Pons (tissue), 1 donor: ENCODE measurements at regions not wholly inside any gene's neighbourhood (a gene's known extent, or its start where the extent isn't known, plus 50 kb on each side); places are given as distances from the start of the nearest gene placed in this dataset.
A peak's percentile ranks its signal among the peaks of the same experiment; 100 is the strongest.

Source experiments
- DNase-seq: peaks from one replicate; pipeline ENCODE4 v3.0.0-alpha.2; 2016; ENCODE audit warnings: low spot score

DNA sequence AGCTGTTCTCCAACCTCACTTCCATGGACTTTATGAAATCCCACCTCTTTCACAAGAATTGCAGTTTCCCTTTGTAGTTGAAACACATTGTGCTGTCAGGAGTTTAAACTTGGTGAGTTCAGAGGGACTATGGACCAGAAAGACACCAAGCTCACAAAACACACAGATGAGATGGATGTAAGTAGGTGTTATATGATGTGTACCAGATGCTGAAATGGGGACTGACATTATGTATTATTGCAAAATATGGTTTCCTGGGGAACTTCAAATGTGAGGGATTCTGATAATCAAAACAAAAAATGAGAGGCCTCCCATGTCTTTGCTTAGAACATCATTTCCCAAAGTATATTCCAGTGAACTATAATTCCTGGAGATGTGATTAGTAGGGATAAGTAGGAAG is 401.1 kb upstream of the ARID1B start:
- DNase-seq: no peak

DNA sequence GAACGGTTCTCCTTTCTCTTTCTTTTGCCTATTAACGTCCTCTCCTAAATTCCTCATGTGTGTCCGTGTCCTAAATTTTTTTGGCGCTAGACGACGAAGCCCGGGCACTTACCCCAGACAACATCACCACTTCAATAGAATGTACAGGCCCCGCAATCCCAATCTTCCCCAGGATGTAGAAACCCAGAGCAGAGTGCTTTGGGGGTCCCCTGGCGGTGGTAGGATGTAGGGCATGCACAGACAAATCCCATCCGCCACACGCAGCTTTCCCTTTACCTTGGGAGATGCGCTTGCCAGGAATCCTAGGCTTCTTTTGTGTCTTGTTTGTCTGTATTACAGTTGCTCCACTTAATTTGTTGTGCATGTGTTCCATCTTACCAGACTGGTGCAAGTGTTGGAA is 417.3 kb upstream of the ARID1B start:
- no peak for DNase-seq

DNA sequence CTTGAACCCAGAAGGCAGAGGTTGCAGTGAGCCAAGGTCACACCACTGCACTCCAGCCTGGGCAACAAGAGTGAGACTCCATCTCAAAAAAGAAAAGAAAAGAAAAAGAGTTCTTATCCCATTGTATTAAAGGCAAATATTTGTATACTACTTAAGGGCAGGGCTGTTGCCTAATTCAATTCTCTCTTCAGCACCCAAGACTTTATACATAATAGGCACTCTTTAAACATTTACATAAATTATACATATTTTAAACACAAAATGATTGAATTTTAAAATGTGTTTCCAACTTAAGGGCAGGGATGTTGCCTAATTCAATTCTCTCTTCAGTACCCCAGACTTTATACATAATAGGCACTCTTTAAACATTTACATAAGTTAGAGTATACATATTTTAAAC is 424.3 kb upstream of the ARID1B start:
- DNase-seq: no peak

DNA sequence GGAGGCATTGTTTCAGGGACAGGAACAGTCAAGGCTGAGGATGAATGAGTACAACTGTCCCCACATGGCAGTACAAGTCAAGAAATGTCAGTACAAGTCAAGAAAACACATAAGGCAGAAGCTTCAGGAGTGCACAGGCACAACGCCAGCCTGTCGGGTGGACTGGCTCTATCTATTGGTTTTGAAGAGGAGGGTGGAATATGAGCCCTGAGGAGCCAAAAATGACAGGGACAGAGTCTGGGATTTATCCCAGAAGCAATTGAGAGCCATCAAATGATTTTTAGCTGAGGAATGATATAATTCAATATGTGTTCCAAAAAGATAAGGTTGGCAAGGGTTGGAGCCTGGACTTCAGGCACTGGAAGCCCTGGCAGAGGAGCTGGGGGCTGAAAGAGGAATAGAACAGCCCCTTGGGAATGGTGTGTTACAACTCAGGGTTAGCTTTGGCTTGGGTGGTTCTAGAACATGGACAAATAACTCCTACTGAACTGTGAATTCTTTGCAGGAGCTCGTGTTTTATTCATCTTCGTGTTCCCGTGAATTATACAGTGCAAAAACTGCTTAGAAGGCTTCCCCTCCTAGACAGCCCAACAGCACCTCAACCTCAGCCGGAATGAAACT is 425.7 kb upstream of the ARID1B start:
- DNase-seq: no peak

DNA sequence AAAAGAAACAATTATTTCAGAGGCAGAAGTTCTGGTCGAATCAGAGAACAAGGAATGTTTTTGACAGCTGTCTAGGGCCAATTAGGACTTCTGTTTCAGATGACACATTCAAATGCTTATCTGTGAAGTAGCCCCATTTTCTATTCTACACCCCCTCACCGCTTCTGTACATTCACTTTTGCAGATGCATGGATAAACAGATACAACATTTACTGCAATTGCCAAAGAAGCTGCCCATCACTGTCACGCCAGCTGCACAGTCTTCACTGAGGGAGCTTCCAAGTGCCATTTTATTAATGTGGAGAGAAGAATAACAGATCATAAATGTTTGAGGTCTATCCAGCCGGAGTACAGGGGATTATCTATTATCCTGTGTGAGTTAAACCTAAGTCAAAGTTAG is 426.8 kb upstream of the ARID1B start:
- DNase-seq: no peak

DNA sequence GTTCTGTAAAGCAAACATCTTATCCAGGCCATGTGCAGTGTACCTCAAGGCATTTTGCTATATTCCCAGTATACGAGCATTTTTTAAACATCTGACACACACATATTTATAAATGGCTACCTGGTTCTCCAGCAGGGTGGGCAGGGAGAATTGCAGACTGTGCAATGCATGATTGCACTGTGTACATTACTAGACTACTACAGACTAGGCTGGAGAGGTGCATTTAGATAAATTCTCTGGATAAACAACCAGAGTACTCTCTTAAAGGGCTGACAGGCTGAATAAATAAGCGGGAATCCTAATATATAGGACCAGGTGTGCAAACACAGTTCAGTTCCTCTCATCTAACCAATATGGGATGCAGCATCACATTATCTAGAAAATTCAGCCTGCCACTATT is 428.3 kb upstream of the ARID1B start:
- no peak for DNase-seq

DNA sequence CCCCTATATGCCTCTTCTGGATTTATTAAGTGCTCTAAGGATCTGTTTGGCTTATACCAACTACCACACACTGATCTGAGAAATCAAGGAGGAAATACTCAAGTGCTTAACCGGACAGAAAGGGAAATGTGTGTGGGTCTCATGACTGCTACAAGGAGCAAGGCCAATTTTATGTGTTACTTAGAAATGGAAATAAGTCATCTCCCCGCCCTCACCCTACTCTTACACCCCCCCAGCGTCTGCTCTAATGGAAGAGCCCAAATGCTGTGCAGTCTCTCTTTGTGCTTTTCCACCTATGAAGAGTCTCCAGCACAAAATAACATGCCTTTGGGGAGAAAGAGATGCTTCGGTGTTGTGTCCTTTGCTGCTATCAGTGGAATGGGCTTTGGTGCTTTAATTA is 428.8 kb upstream of the ARID1B start:
- no peak for DNase-seq

DNA sequence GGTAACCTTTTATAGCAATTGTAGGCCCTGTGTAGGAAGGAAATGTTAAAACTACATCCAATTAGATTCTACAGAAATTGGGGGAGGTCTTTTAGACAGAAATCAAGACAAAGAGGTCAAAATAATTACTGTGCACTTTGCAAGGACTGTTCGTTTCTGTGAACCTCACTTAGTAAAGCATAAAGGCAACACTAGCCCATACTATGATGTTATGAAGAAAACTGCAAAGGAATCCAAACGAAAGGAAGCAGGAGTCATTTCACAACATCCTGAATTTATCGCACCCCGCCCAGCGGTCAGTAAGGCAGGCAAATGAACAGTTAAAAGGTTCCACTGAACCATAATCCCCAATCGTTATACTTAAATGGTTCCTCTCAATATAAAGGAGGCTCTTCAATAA is 429.5 kb upstream of the ARID1B start:
- no peak for DNase-seq

DNA sequence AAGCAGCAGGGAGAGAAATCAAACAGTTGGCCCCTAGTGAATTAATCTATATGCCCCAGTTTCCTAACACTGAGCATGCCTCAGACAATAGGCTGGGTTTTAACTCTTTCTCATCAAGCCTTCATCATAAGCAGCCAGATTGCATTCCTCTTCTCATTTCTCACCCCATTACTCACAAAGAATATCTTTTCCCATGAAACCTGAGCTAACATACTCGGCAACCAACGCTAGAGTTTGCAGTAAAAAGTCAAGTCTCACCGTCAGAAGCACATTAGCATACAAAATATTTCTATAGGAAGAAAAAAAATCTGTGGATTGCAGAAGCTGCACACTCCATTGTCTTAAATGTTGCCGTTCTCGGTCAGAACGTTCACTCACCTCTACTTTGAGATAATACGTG is 429.9 kb upstream of the ARID1B start:
- DNase-seq: no peak

DNA sequence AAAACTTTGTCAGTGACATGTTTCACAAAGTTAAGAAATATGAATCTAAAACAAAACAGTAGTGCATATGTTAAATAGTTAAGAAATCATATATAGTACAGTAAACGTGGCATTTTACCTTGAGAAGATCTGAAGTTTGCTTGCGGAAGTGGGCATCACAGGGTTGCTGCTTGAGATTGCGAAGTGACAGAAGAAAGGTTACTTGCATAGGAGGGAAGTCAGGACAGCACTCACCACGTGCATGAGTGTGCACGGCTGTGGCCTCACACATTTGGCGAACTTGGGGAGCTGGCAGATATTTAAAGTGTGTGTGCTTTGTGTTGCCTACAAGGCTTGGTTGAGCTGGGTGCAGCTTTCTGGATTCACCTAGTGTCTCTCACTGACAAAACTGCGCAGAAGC is 431.5 kb upstream of the ARID1B start:
- no peak for DNase-seq

DNA sequence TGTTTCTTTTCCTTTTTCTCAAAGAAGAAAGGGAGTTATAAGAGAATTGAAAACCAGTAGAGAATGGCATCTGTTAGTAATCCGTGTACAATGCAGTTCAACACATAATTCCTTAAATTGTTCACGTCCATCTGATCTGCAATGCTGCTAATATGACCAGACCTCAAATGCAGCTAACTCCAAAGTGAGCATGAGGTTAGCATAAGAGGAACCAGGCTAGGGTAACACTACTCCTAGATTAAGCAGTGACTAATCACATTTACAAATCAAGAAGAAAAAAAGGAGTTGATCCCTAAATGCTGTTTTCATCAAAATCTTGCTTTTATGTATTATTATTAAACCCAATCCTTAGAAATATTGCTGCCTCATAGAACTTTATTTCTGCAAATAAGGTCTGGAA is 432.7 kb upstream of the ARID1B start:
- DNase-seq: no peak

DNA sequence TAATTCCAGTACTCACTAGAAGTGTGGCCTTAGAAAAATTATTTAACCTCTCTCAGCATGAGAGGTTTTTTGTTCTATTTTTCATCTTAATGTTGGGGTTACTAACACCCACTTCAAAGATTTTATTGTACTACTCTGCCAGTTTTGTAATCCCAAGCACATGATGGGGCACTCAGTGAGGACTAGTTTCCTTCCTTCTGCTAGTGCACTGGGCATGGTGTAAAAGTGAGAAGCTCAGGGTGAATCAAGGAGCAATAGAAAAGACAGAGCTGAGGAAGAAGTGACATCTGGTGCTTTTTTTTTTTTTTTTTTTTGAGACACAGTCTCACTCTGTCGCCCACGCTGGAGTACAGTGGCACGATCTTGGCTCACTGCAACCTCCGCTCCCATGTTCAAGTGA is 439.4 kb upstream of the ARID1B start:
- no peak for DNase-seq

DNA sequence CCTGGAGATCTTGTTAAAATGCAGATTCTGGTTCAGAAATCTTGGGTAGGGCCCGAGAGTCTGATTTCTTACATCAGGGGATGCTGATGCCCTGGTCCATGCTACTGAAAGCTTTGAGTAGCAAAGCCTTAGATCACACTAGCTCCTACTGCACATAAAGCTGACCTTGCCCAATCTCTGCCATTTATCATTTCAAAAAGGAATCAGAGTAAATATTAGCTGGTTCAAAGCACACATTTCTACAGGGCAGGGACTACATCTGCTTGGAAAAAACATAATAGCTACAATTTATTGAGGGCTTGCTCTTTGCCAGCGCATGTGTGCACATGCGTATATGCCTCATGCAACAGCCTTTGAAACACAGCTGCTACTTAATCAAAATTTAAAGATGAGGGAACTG is 440.4 kb upstream of the ARID1B start:
- no peak for DNase-seq

DNA sequence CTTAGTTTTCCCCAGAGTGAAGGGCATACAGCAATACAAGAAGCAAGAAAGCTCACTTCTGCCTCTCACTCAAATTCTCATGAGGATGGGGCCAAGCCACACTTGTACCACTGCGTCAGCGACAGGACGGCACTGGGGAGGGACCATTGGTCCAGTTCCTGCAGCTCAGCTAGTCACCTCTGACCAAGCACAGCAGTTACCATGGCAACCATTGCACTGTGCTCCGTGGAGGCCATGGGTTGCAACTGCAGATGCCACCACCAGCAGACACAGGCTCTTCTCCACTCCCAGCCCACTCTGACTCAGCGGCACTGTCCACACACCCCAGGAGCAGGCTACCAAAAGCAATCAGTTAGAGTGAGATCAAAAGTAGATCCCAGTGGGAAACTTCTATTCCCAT is 441.1 kb upstream of the ARID1B start:
- no peak for DNase-seq

DNA sequence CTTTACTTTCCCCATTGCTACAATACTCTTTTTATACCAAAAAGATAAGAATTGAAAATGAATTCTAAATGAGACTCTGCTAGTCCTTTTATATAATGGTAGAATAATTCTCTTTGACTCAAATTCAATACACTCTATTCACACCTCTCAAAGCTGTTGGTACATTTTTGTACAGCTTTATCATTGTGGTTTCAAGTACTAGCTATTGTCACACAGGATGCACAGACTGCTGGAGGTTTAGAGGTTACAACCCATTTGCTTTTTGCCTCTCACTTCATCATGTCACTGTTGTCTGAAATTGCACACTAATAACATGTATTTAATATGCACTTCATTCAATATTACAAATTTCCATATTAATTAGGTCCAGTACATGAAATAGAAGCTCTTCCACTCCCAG is 442.2 kb upstream of the ARID1B start:
- DNase-seq: no peak

DNA sequence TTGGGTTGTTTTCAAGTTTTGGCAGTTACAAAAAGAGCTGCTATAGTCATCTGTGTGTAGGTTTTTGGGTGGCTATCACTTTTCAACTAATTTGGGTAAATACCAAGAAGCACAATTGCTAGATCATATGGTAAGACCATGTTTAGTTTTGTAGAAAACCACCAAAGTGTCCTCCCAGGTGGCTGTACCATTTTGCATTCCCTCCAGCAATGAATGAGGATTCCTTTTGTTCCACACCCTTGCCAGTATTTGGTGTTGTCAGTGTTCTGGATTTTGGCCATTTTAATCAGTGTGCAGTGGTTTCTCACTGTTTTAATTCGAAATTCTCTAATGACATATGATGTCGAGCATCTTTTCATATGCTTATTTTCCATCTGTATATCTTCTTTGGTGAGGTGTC is 457.5 kb upstream of the ARID1B start:
- no peak for DNase-seq

DNA sequence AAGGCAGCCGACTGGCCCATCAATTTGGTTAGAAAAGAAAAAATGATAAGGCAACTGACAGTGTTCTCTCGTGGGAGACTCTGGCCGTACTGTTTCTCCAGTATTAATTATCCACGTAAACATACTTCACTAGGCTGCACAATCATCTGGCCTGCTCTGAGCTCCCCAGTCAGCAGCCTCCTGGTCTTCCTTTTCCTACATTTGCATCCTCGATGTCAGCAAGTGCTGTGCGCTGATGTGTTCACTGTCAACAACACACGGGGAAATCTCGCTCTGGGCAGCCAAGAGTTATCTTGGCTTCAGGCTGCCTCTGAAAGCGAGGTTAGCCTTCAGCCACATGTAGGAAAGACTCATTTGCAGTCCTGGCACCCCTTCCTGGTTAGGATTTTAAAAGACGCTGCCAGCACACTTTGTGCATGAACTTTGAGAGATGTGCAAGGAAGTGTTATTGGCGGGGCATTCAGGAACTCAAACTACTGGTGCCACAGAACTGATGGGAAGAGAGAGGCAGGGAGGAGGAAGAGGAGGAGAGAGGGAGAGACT is 460.5 kb upstream of the ARID1B start:
- DNase-seq: no peak

DNA sequence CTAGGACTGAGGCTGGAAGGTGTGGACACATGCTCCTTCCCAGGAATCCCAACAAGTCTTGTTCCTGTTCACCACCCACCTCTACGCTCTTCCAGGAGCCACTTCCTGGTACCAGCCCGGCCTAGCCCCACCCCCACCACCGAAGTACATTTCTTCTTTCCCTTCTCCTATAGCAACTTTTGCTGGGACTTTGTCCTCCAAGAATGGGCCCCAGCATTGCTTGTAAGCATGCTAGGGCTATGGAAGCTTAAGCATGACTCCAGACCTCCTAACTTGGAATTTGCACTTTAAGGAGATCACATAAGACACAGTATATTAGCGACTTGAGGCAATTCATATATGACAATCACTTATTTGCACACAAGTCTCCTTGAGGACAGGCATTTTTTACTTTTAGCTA is 462.0 kb upstream of the ARID1B start:
- no peak for DNase-seq

DNA sequence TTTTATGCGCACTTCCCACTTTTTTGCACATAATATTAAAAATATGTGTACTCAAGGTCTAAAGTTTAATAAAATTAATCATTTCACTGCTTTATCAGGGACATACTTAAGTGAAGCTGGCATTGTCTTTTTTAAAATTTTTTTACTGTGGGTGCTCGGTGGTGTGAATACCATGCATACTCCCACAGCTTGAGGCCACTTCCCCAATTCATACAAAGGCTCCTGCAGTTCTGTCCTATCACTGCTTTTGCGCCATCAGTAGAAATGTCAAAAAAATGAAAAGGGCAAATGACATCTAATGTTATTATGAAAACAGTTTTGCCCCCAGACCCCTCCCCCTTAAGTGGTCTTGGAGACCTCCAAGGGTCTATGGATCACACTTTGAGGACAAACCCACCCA is 464.1 kb upstream of the ARID1B start:
- DNase-seq: no peak

DNA sequence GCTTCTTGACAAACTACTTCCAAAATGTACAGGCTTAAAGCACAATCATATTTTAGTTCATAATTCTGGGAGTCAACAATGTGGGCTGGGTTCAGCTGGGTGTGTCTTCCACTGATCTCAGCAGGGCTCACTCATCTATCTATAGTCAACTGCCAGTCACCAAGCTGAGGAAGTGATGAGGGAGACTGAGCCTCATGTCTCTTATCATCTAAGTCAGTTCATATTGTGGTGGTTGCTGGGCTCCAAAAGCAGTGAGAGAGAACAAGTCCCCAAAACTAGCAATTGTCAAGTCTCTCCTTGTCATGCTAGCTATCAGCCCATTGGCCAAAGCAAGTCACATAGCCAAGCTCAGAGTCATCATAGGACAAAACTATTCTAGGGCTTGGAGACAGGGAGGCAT is 465.9 kb upstream of the ARID1B start:
- DNase-seq: no peak

DNA sequence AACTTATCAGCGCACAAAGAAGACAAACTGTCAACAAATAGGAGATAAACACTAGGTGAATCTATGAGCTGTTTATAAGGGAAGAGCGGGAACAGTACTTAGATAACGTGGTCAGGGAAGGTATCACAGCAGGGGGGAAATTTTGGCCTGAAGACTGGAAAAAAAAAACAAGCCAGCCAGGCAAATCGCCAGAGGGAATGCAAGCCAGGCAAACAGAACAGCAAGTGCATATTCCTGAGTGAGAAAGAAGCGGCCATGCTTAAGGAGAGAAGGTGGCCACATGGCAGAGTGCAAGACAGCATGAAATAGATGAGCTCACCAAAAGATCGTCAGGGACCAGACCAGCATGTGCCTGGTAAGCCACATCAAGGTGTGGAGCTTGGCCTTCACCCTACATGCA is 466.5 kb upstream of the ARID1B start:
- DNase-seq: no peak

DNA sequence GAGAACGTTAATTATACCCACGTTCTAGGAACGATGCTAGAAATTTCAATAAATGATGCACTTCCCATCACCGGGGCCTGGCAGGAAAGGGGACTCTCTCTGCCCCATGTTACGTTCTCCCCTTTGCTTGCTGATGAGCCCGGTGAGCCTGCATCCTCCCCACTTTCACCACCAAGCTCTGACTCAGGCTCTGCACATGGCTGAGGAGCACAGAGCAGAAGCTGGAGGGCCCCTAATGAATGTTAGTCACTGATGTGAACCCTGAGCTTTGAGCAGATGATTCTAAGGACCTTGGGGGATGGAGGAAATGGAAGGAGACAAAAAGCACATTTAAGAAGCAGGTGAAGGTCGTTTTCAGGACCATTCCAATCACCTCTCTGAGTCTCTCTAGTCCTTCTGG is 468.2 kb upstream of the ARID1B start:
- DNase-seq: no peak

DNA sequence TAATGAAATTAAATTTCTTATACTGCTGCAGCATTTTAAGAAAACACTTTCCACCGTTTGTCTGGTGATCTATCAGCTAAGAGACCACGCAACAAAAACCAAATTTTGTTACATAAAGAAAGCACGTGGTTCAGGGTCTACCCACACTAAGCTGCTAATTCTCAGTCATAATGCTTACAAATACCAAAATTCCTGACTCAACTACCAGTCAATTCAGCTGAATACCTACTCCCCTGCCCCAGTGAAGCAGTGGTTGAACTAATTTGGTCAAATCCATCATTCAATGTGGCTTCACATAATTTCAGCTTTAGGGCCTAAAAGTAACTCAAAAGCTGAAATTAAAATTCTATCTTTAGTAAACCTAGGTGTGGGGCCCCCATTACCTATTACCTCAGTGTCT is 468.6 kb upstream of the ARID1B start:
- no peak for DNase-seq

DNA sequence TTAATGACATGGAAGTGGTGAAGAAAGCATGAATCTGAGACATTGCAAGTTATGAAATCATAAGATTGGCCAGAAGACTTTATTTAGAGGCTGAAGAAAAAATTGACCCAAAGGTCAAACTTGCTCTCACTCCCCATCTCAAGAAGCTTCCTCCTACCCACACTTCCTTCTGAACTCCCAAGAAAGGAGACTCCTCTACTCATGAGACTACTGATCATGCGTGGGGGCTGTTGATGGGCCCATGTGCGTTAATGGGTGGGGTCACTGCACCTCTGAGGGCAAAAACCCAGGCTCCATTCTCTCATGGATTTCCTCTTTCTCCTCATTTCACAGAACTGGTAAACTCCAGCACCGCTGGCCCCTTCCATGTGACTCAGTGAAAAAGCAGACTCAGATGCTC is 470.6 kb upstream of the ARID1B start:
- DNase-seq: no peak

DNA sequence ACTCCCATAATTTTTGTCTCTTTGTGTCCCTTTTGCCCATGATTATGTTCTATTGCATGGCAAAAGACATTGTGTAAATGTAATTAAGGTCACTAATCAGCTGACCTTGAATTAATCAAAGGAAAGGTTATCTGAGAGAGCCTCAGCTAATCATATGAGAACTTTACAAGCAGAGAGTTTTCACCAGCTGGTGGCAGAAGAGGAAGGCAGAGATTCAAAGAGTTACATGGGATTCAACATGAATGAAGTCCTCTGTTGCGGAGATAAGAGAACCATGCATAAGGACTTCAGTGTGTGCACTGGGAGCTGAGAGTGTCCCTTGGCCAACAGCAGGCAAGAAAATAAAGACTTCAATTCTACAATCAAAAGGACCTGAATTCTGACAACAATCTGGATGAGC is 494.1 kb upstream of the ARID1B start:
- peak; percentile 90 for DNase-seq
